Stimulated activated CD8-positive, alpha-beta memory T cell treated with anti-CD3 and anti-CD28 coated beads, Interleukin-12 subunit alpha, Interleukin-12 subunit beta, amount 100 ng/mL, for 24 hours (primary cell): ENCODE measurements at regions not wholly inside any gene's neighbourhood (a gene's known extent, or its start where the extent isn't known, plus 50 kb on each side); places are given as distances from the start of the nearest gene placed in this dataset.

Experiments used
- DNase-seq: peaks from one replicate; pipeline ENCODE4 v3.0.0-alpha.2; 2020; ENCODE audit errors: extremely low read depth

- DNase-seq: no peak
These were observed 52.8 kb downstream of the FAM43A start for GRCh38 chr3:194738254-194739093.

GRCh38 chr3:194739498-194740284, 54.0 kb downstream of the FAM43A start:
- DNase-seq: no peak

DNA sequence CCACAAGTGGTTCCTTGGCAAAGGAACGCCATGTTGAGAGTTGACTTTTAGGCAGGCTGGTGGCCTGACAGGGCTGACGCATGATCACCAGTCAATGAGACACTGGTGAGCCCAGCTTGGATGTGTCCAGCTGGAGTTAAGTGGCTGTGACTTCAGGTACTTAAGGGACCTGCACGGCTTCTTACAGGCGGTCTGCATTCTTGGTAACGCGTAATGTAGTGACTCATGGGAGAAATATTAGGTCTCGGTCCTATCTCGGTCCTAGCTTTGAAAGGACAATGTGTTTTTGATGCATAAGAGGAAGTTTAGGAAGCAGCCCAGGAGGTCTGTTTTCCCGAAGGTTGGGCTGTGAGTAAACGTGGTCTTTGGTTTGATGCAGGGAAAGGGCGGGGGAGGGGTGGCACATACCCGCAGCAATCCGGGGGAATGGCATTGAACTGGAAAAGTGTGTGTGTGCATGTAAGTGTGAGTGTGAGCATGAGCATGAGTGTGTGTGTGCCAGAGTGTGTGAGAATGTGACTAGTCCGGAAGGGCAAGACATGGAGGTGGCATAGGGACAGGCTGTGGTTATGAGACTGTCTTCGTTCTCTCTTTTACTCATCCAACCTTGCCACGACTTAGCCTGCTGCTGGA, 55.3 kb downstream of the FAM43A start:
- no peak for DNase-seq

GRCh38 chr3:194741916-194742315, 56.2 kb downstream of the FAM43A start:
- no peak for DNase-seq

DNA sequence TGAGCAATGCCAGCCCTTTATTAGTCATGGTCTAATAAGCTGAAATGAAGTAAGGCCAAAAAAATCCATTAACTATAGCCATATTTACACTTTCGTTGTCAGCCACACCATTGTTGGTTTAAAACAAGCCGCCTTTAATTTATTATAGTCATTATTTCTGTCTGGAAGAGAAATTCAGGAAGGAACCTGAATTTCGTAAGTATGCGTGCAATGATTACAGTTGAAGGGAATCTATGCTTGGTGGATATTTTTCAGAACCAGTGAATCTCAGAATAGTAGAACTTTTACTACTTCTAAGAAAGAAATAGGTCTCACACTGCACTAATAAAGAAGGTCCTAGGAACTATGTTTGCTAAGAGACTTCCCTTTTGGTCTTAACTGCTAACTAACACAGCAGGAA, 59.1 kb downstream of the FAM43A start:
- no peak for DNase-seq

- DNase-seq: no peak
These were observed 59.9 kb downstream of the FAM43A start for GRCh38 chr3:194745422-194746184.

GRCh38 chr3:194748225-194748624, 62.5 kb downstream of the FAM43A start:
- DNase-seq: no peak

DNA sequence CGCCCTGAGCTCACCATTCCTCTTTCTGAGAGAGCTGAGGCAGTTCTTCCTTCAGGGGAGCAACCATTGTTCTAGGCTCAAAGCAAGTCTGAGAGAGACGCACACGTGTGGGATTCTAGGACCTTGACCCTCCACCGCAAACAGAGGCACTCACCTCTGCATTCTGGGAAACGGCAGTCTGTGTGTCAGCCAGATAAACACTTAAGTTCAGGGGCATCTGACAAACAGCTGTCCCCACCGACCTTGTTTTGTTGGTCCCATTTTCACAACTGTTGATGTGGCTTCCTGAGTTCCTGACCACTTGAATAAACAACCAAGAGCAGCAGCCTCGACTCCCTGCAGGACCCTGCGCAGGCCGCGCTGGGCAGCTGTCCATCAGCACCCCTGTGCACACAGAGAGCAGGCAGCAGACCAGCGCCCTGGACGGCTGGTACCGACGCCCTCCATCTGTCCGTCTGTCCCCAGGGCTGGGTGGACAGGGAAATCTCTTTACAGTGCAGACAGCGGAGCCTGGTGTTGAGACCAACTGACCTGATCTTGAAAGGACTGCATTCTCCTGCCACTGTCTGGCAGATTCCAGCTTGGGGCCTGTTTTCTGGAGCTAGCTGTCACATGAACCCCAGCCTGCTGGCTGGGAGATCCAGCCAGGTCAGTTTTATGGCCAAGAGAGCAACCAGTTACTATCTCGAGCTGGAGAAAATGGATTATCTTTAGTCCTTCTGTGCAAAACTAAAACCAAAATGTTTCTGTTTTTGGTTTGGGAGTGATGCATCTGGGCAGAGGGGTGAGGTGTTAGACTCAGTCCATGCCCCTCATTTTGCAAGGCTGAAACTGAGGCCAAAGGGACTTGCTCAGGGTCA, 64.2 kb downstream of the FAM43A start:
- DNase-seq: no peak

GRCh38 chr3:194750491-194750828, 64.8 kb downstream of the FAM43A start:
- DNase-seq: no peak

- DNase-seq: no peak
These were observed 70.2 kb downstream of the FAM43A start for GRCh38 chr3:194755671-194756459.

DNA sequence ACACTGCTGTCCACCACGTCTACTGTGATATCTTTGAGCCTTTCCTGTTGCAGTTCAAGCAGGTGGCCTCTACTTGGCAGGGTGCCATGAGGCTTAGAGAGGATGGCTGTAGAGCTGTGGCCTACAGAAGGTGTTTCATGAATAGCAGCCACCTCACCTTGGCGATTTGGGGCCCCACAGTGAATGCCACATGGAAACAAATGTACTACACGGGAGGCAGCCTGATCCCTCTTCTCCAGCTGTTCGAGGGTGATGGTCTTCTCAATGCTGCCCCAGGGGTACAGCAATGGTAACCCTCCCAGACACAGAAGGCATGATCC, 70.7 kb downstream of the FAM43A start:
- no peak for DNase-seq

GRCh38 chr3:194756791-194757325, 71.2 kb downstream of the FAM43A start:
- DNase-seq: no peak

- no peak for DNase-seq
These were observed 72.0 kb downstream of the FAM43A start for GRCh38 chr3:194757647-194758061.

DNA sequence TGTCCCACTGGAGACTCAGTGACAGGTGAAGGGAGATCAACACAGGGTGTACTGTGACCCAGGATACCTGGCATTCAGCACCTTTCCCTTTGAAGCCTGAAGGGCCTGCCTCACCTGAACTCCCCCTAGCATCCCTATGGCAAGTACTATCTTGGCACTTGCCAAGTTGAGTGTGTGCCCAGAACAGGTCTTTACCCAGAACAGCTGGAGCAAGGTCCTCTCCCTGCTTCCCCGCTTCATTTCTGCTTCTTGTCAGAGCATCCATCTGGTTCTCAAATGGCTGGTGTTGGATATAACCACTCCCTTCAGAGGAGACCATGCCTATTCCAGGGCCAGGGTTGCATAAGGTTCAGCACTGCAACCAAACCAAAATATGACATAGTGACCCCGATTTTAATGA, 73.0 kb downstream of the FAM43A start:
- DNase-seq: no peak

- no peak for DNase-seq
These were observed 74.9 kb downstream of the FAM43A start for GRCh38 chr3:194760494-194761137.

DNA sequence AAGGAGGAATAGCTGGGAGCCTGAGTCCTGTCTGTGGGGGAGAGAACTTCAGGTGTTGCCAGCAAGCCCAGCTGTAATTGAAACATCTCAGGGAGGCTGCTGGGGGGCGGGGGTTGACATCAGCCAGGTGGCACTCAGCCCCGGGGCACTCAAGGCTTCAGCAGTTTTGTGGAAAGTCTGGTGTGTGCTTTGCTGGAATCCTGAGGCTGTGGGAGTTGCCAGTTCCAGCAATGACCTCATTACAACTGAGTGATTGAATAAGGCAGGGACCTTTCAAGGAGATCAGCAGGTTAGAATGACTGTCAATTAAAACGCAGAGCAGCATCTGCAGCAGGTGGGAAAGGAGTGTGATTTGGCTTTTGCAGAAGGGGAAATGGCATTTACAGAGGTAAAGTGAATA, 75.7 kb downstream of the FAM43A start:
- DNase-seq: no peak

DNA sequence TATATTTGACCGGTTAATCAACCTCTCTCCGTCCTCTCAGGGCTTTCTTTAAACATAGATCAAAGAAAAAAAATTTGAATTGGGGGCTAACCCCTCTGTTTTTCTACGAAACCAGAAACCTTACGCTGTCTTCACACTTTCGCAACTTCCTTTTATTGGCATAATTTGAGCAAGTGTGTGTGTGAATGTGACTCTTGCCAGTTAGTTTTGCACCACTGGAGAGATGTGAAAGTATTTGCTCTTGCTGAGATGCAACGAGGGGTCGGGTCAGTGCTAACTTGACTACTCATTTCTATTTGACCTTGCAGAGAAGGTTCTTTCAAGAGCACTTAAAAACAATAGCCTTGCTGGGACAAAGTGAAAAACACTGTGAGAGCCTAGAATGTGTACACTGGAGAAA, 81.2 kb downstream of the FAM43A start:
- no peak for DNase-seq

- DNase-seq: no peak
These were observed 81.9 kb downstream of the FAM43A start for GRCh38 chr3:194767446-194768207.

GRCh38 chr3:194768586-194768985, 82.9 kb downstream of the FAM43A start:
- DNase-seq: no peak
